GM12878 (cell line): ENCODE measurements at regions not wholly inside any gene's neighbourhood (a gene's known extent, or its start where the extent isn't known, plus 50 kb on each side); places are given as distances from the start of the nearest gene placed in this dataset.

Experiments
- ATAC-seq: fragments of 200-7000 bp; cut with Tn5 transposase; 3 replicates; pipeline ENCODE4 v1.9.1; 2020; ENCODE audit warnings: mild to moderate bottlenecking, moderate library complexity
- BruUV-seq: library from RNA; stranded (reverse); fragments of 400-500 nt; replicated peaks from 2 replicates; lab custom pipeline; 2021; lab: Mats Ljungman, UMichigan
- CTCF ChIA-PET: fragments of 300-600 bp; sonication (Branson Sonifier 250); formaldehyde crosslinking; extraction: SDS; loops from one replicate; lab custom pipeline; 2021; ENCODE audit warnings: inconsistent platforms; lab: Yijun Ruan, JAX
- POLR2A ChIA-PET: fragments of 350-600 bp; formaldehyde crosslinking; extraction: SDS; loops from one replicate; lab custom pipeline; 2021; ENCODE audit warnings: inconsistent platforms; lab: Charles Lee
- RAD21 ChIA-PET: fragments of 300-600 bp; sonication (Branson Sonifier 250); formaldehyde crosslinking; loops from one replicate; lab custom pipeline; 2023; ENCODE audit warnings: antibody characterized with exemption; ENCODE audit not compliant: unreplicated experiment; lab: Charles Lee
- SMC1A ChIA-PET: fragments of 300-600 bp; sonication (Branson Sonifier 250); formaldehyde crosslinking; loops from one replicate; lab custom pipeline; 2023; ENCODE audit not compliant: unreplicated experiment, uncharacterized antibody; lab: Charles Lee
- DNase-seq: peaks from one replicate; pipeline ENCODE4 v3.0.0-alpha.2; 2011; ENCODE audit warnings: low read depth, low spot score
- FAIRE-seq: peaks from 3 replicates; lab custom pipeline; 2011; peaks lifted over from hg19 to GRCh38; lab: Jason Lieb, UNC
- H2AFZ ChIP-seq: 2 replicates; pipeline ENCODE4 v1.6.0; 2011; ENCODE audit warnings: low read depth, low read length, control low read depth; ENCODE audit not compliant: control insufficient read depth
- H3K27ac ChIP-seq: 2 replicates; pipeline ENCODE4 v1.5.1; 2011; ENCODE audit warnings: control low read depth; ENCODE audit not compliant: control insufficient read depth, insufficient read depth
- H3K27me3 ChIP-seq, 2 experiments: replicated peaks in 1 of 2; 2 replicates each; pipeline versions ENCODE4 v1.6.0 to v1.6.1; 2011; ENCODE audit warnings: low read length in 1 of 2; ENCODE audit not compliant: control insufficient read depth in 2 of 2, insufficient read depth in 2 of 2
- H3K36me3 ChIP-seq, 2 experiments: 2 replicates each; pipeline ENCODE4 v1.5.1; 2011; ENCODE audit warnings: low read length in 1 of 2; ENCODE audit not compliant: control insufficient read depth in 2 of 2, insufficient read depth in 2 of 2
- H3K4me1 ChIP-seq: 2 replicates; pipeline ENCODE4 v1.6.1; 2011; ENCODE audit warnings: mild to moderate bottlenecking, low read length, moderate library complexity, mixed read lengths; ENCODE audit not compliant: control insufficient read depth, insufficient read depth
- H3K4me2 ChIP-seq: 2 replicates; pipeline ENCODE4 v1.6.0; 2011; ENCODE audit warnings: control low read depth; ENCODE audit not compliant: control insufficient read depth, insufficient read depth
- H3K4me3 ChIP-seq: fragments of 200-600 bp; sonication (generic); 2 replicates; pipeline ENCODE4 v1.5.1; 2016
- H3K79me2 ChIP-seq: 2 replicates; pipeline ENCODE4 v1.6.0; 2011; ENCODE audit warnings: low read length; ENCODE audit not compliant: control insufficient read depth, insufficient read depth
- H3K9ac ChIP-seq: 2 replicates; pipeline ENCODE4 v1.8.0; 2011; ENCODE audit warnings: low read length, control low read depth, mixed read lengths; ENCODE audit not compliant: control insufficient read depth, insufficient read depth
- H3K9me3 ChIP-seq: replicated peaks from 3 replicates; pipeline ENCODE4 v1.5.1; 2011; ENCODE audit warnings: mild to moderate bottlenecking, low read length; ENCODE audit not compliant: control insufficient read depth, insufficient read depth
- H4K20me1 ChIP-seq: 2 replicates; pipeline ENCODE4 v1.6.0; 2011; ENCODE audit not compliant: control insufficient read depth, insufficient read depth
- ELK1 ChIP-seq: IDR thresholded peaks from 2 replicates; pipeline ENCODE4 v1.6.1; 2012; ENCODE audit warnings: low read depth, low read length, improper control_type of control experiment
- EZH2 ChIP-seq: IDR thresholded peaks from 2 replicates; pipeline ENCODE4 v1.6.1; 2012; ENCODE audit warnings: low read depth, mild to moderate bottlenecking, control low read depth, inconsistent platforms, low read length, borderline replicate concordance; ENCODE audit not compliant: control insufficient read depth
- HCFC1 ChIP-seq: fragments of 150-350 bp; IDR thresholded peaks from 2 replicates; pipeline ENCODE4 v1.6.1; 2014; ENCODE audit warnings: low read length
- HDAC2 ChIP-seq: fragments of 200-600 bp; sonication (generic); IDR thresholded peaks from 2 replicates; pipeline ENCODE4 v1.6.1; 2017
- MEF2A ChIP-seq: IDR thresholded peaks from 2 replicates; pipeline ENCODE4 v1.6.1; 2011; ENCODE audit warnings: low read depth, mild to moderate bottlenecking, low read length, moderate library complexity; ENCODE audit not compliant: insufficient read depth
- NBN ChIP-seq: fragments of 450-650 bp; IDR thresholded peaks from 2 replicates; pipeline ENCODE4 v1.6.1; 2016
- NFYB ChIP-seq: IDR thresholded peaks from 2 replicates; pipeline ENCODE4 v1.6.1; 2011; ENCODE audit warnings: low read depth, mild to moderate bottlenecking, low read length, improper control_type of control experiment, moderate library complexity; ENCODE audit not compliant: insufficient read depth
- NRF1 ChIP-seq: conservative IDR thresholded peaks from 2 replicates; pipeline ENCODE4 v1.6.1; 2011; ENCODE audit warnings: mild to moderate bottlenecking, low read depth, low read length, improper control_type of control experiment
- PBX3 ChIP-seq: IDR thresholded peaks from 2 replicates; pipeline ENCODE4 v1.6.1; 2011; ENCODE audit warnings: mild to moderate bottlenecking, low read depth, low read length, moderate library complexity; ENCODE audit not compliant: insufficient replicate concordance
- RCOR1 ChIP-seq: conservative IDR thresholded peaks from 2 replicates; pipeline ENCODE4 v1.6.1; 2012; ENCODE audit warnings: low read depth, low read length, improper control_type of control experiment
- RELB ChIP-seq: fragments of 450-650 bp; IDR thresholded peaks from 2 replicates; pipeline ENCODE4 v1.6.1; 2017; ENCODE audit warnings: low read depth, mild to moderate bottlenecking, moderate library complexity
- SIN3A ChIP-seq: IDR thresholded peaks from 2 replicates; pipeline ENCODE4 v1.6.1; 2012; ENCODE audit warnings: low read depth, low read length, improper control_type of control experiment
- SIX5 ChIP-seq: IDR thresholded peaks from 2 replicates; pipeline ENCODE4 v1.6.1; 2011; ENCODE audit warnings: mild to moderate bottlenecking, low read depth, low read length, moderate library complexity; ENCODE audit not compliant: severe bottlenecking
- TBL1XR1 ChIP-seq: IDR thresholded peaks from 2 replicates; pipeline ENCODE4 v1.6.1; 2012; ENCODE audit warnings: low read depth, low read length, improper control_type of control experiment
- ZBTB33 ChIP-seq: fragments of 450-650 bp; IDR thresholded peaks from 2 replicates; pipeline ENCODE4 v1.6.1; 2017; ENCODE audit warnings: mild to moderate bottlenecking
- ZNF24 ChIP-seq: fragments of 450-650 bp; IDR thresholded peaks from 2 replicates; pipeline ENCODE4 v1.6.1; 2017; ENCODE audit warnings: antibody characterized with exemption, mild to moderate bottlenecking
- ZSCAN29 ChIP-seq: fragments of 450-650 bp; IDR thresholded peaks from 2 replicates; pipeline ENCODE4 v1.6.1; 2017; ENCODE audit warnings: mild to moderate bottlenecking, moderate library complexity
- WGBS: methylation state at CpG from one replicate; pipeline ENCODE4 v1.1.6; 2016; ENCODE audit warnings: low lambda C conversion rate; ENCODE audit not compliant: insufficient replicate concordance, insufficient coverage; ENCODE audit errors: missing lambda C conversion rate; 5-methylcytosine and 5-hydroxymethylcytosine counted together
- in situ Hi-C: fragments of 300-500 bp; cut with MboI; formaldehyde crosslinking; loops from 9 replicates; pipeline ENCODE4 v1.14.3; 2018; ENCODE audit warnings: mixed read lengths
- intact Hi-C: fragments of 100-400 bp; cut with micrococcal nuclease; formaldehyde crosslinking; loops from one replicate; pipeline ENCODE4 v1.14.2; 2022; ENCODE audit not compliant: unreplicated experiment

- TF ChIP-seq RELB: no peak
- no peak for TF ChIP-seq ZSCAN29
- TF ChIP-seq EZH2: no peak
These were observed 214.1 kb downstream of the ZBBX start (continued) for GRCh38 chr3:167166012-167166411.

GRCh38 chr3:167163580-167163979, 216.5 kb downstream of the ZBBX start:
- ChIA-PET SMC1A (no interaction called here), RAD21 (no interaction called here), POLR2A (no interaction called here), CTCF (no interaction called here)
- no peaks in the 10 kb centered on the region for H4K20me1 ChIP-seq
- intact Hi-C loops (no loop called here), in situ Hi-C loops (no loop called here)
- BruUV-seq: no TSS peak
- H3K9ac ChIP-seq: no peak overlapping the region
- no peak overlapping the region for H3K27ac ChIP-seq
- no peak overlapping the region for H2AFZ ChIP-seq
- H3K4me1 ChIP-seq: no peaks in the 10 kb centered on the region
- no peak for DNase-seq
- no peak for ATAC-seq
- H3K36me3 ChIP-seq: no peaks in the 10 kb centered on the region
- no peak for FAIRE-seq
- H3K9me3 ChIP-seq: no peaks in the 10 kb centered on the region
- H3K79me2 ChIP-seq: no peaks in the 10 kb centered on the region
- H3K27me3 ChIP-seq: no peaks in the 10 kb centered on the region
- WGBS: 38% methylated on average over 3 of the region's 3 CpGs
- H3K4me3 ChIP-seq: no peak overlapping the region
- no peak overlapping the region for H3K4me2 ChIP-seq
- no peak for TF ChIP-seq ZBTB33
- TF ChIP-seq NRF1: no peak
- no peak for TF ChIP-seq HDAC2
- no peak for TF ChIP-seq ELK1
- no peak for TF ChIP-seq NBN
- TF ChIP-seq SIX5: no peak
- TF ChIP-seq MEF2A: no peak
- TF ChIP-seq SIN3A: no peak
- no peak for TF ChIP-seq ZNF24
- TF ChIP-seq NFYB: no peak
- no peak for TF ChIP-seq PBX3
- no peak for TF ChIP-seq HCFC1
- TF ChIP-seq RCOR1: no peak
- TF ChIP-seq TBL1XR1: no peak
